ENCODE measurements at regions not wholly inside any gene's neighbourhood (a gene's known extent, or its start where the extent isn't known, plus 50 kb on each side); places are given as distances from the start of the nearest gene placed in this dataset.
"Not testable (repeated sequence)": the region's sequence is repeated elsewhere in the genome, so short reads cannot be mapped to it uniquely, and the experiment has no call there.

GRCh38 chr5:112472614-112473013 is 53.5 kb upstream of the EPB41L4A start:
- no peak for DNase-seq

- DNase-seq, result no peak
Measured at GRCh38 chr5:112473989-112474388, 54.9 kb upstream of the EPB41L4A start.

GRCh38 chr5:112475747-112476365 is 56.8 kb upstream of the EPB41L4A start:
- no peak for DNase-seq

- DNase-seq, result peak; percentile 74
Measured at GRCh38 chr5:112479418-112479817, 60.3 kb upstream of the EPB41L4A start.

- DNase-seq, result no peak
Measured at GRCh38 chr5:112480501-112480900, 61.4 kb upstream of the EPB41L4A start.

- DNase-seq, result no peak
Measured at GRCh38 chr5:112483704-112484103, 64.6 kb upstream of the EPB41L4A start.

- DNase-seq, result no peak
Measured at GRCh38 chr5:112485934-112486355, 66.9 kb upstream of the EPB41L4A start.

- DNase-seq, result no peak
Measured at GRCh38 chr5:112491257-112491656, 72.2 kb upstream of the EPB41L4A start.

- DNase-seq, result peak; percentile 69
Measured at GRCh38 chr5:112492291-112492690, 73.2 kb upstream of the EPB41L4A start.

GRCh38 chr5:112503749-112504501 is 84.8 kb upstream of the EPB41L4A start:
- not testable (repeated sequence) for DNase-seq

- not testable (repeated sequence) for DNase-seq
Measured at GRCh38 chr5:112509097-112509496, 90.0 kb upstream of the EPB41L4A start.

- DNase-seq, result no peak
Measured at GRCh38 chr5:112511920-112512319, 92.8 kb upstream of the EPB41L4A start.

GRCh38 chr5:112512901-112513300 is 93.8 kb upstream of the EPB41L4A start:
- DNase-seq, result no peak

- no peak for DNase-seq
Measured at GRCh38 chr5:112514111-112514510, 95.0 kb upstream of the EPB41L4A start.

GRCh38 chr5:112520474-112520873 is 101.4 kb upstream of the EPB41L4A start:
- not testable (repeated sequence) for DNase-seq

- not testable (repeated sequence) for DNase-seq
Measured at GRCh38 chr5:112522891-112523673, 104.0 kb upstream of the EPB41L4A start.

- not testable (repeated sequence) for DNase-seq
Measured at GRCh38 chr5:112523674-112524263, 104.7 kb upstream of the EPB41L4A start.

GRCh38 chr5:112525217-112525616 is 106.1 kb upstream of the EPB41L4A start:
- no peak for DNase-seq

GRCh38 chr5:112528928-112529327 is 109.9 kb upstream of the EPB41L4A start:
- no peak for DNase-seq

- no peak for DNase-seq
Measured at GRCh38 chr5:112529525-112529924, 110.4 kb upstream of the EPB41L4A start.

GRCh38 chr5:112532654-112533360 is 113.7 kb upstream of the EPB41L4A start:
- DNase-seq, result no peak

GRCh38 chr5:112533362-112533761 is 114.3 kb upstream of the EPB41L4A start:
- no peak for DNase-seq

Data from islet precursor cell (in vitro differentiated cells).